Left ventricle myocardium inferior (tissue), 1 donor: ENCODE measurements at regions not wholly inside any gene's neighbourhood (a gene's known extent, or its start where the extent isn't known, plus 50 kb on each side); places are given as distances from the start of the nearest gene placed in this dataset.

ENCODE experiments used
- DNase-seq: peaks from one replicate; pipeline ENCODE4 v3.0.0-alpha.2; 2020
- H3K27ac ChIP-seq: fragments of 200-600 bp; replicated peaks from 2 replicates; pipeline ENCODE4 v1.8.0; 2021
- H3K27me3 ChIP-seq: fragments of 200-600 bp; 2 replicates; pipeline ENCODE4 v1.8.0; 2021; ENCODE audit warnings: low read depth
- H3K36me3 ChIP-seq: fragments of 200-600 bp; 2 replicates; pipeline ENCODE4 v1.8.0; 2021
- H3K4me1 ChIP-seq: fragments of 200-600 bp; 2 replicates; pipeline ENCODE4 v1.8.0; 2021
- H3K4me3 ChIP-seq: fragments of 200-600 bp; 2 replicates; pipeline ENCODE4 v1.8.0; 2021; ENCODE audit warnings: mild to moderate bottlenecking, moderate library complexity
- H3K9me3 ChIP-seq: fragments of 200-600 bp; replicated peaks from 2 replicates; pipeline ENCODE4 v1.8.0; 2021
- intact Hi-C: fragments of 100-400 bp; cut with micrococcal nuclease; formaldehyde crosslinking; loops from one replicate; pipeline ENCODE4 v1.11.0; 2022
- TF ChIP-seq, protein P1 (sequence below): fragments of 200-600 bp; IDR thresholded peaks from 2 replicates; pipeline ENCODE4 v1.8.0; 2021; ENCODE audit warnings: antibody characterized with exemption, mild to moderate bottlenecking, borderline replicate concordance
- donor health status: DM: no; HTN: yes; CAD: no; lungs with severe emphysema.

DNA sequence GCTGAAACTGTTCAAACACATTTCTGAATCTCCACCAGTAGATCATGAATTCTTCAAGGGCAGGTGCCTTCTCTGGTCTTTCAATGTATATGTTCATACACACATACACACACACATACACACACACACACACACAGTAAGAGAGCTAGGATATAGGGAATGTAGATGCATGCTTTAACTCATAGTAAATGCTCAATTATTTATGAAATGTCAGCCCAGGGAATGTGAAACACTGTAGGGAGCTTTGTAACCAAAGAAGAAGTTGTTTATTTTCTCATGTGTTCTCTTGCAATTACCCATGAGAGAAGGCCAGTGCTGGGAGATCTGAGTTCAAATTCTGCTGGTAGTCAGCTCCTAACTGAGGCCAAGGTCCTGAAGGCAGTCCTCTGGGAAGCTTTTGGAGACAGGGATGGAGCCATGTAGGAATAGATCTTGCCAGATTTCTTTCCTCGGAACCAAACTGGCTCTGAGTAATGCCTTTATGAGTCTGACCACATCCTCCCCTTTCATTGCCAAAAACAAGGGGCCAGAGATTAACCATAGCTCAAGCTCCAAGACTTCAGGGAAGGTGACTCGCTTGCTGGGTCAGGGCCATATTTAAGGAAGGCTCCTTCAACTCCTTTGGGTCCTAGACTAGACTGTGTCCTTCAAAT, 487.0 kb upstream of the TNC start:
- H3K27ac ChIP-seq: no peak overlapping the region
- intact Hi-C loops: no loop called here
- no peaks in the 10 kb centered on the region for H3K9me3 ChIP-seq
- H3K4me1 ChIP-seq: no peaks in the 10 kb centered on the region
- DNase-seq: no peak
- no peak overlapping the region for H3K4me3 ChIP-seq
- TF ChIP-seq, protein P1, sequence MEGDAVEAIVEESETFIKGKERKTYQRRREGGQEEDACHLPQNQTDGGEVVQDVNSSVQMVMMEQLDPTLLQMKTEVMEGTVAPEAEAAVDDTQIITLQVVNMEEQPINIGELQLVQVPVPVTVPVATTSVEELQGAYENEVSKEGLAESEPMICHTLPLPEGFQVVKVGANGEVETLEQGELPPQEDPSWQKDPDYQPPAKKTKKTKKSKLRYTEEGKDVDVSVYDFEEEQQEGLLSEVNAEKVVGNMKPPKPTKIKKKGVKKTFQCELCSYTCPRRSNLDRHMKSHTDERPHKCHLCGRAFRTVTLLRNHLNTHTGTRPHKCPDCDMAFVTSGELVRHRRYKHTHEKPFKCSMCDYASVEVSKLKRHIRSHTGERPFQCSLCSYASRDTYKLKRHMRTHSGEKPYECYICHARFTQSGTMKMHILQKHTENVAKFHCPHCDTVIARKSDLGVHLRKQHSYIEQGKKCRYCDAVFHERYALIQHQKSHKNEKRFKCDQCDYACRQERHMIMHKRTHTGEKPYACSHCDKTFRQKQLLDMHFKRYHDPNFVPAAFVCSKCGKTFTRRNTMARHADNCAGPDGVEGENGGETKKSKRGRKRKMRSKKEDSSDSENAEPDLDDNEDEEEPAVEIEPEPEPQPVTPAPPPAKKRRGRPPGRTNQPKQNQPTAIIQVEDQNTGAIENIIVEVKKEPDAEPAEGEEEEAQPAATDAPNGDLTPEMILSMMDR: no peak
- no peaks in the 10 kb centered on the region for H3K36me3 ChIP-seq
- H3K27me3 ChIP-seq: no peaks in the 10 kb centered on the region

DNA sequence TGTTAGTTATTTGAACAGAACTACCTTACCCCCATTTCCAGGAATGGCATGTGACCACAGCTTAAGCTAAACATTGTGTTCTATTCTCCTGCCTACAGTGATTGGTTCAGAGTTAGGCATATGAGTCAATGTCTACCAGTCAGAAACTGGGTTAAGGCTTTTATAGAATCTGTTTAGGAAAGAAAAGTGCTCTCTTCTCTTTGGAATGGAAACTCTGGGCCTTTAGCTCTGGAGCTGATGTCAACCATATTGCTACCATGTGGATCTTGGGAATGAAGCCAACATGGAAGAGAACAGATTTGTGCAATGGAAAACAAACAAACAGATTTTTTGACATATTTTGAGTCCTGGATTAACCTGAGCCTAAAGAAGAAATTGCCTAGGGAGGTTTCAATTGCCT, 488.9 kb upstream of the TNC start:
- intact Hi-C loops: no loop called here
- no peaks in the 10 kb centered on the region for H3K4me1 ChIP-seq
- TF ChIP-seq, protein P1: no peak
- no peaks in the 10 kb centered on the region for H3K27me3 ChIP-seq
- H3K36me3 ChIP-seq: no peaks in the 10 kb centered on the region
- no peaks in the 10 kb centered on the region for H3K9me3 ChIP-seq
- DNase-seq: no peak
- H3K4me3 ChIP-seq: no peak overlapping the region
- H3K27ac ChIP-seq: no peak overlapping the region

DNA sequence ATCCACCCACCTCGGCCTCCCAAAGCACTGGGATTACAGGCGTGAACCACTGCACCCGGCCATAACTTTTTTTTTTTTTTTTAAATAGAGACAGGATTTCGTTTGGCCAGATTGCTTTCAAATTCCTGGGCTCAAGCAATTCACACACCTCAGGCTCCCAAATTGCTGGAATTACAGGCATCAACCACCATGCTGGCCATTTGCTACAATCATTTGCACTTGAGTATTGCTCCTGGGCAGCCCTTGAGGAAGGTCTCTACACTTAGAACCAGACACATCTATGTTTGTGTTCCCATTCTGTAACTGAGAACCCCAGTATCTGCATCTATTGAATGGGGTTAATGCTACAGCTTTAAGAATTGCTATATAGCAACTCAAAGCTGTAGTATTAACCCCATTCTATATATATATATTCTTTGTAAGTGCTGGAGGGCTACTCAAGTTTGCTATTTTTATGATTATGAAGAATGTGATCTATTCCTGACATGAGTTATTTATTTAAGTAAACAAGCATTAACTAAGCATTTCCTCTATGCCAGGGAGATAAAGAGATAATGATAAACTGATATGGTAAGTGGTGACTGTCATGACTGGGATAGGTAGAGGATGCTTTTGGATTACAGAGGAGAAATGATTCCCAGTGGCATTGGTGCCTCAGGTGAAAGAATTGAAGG, 496.5 kb upstream of the TNC start:
- no peak for DNase-seq
- Histone ChIP-seq H3K36me3 (no peaks in the 10 kb centered on the region), H3K27me3 (peaks cover 24% of the 10 kb centered on the region), H3K9me3 (no peaks in the 10 kb centered on the region), H3K27ac (no peak overlapping the region), H3K4me3 (no peak overlapping the region), H3K4me1 (no peaks in the 10 kb centered on the region)
- TF ChIP-seq, protein P1: no peak
- intact Hi-C loops: no loop called here

DNA sequence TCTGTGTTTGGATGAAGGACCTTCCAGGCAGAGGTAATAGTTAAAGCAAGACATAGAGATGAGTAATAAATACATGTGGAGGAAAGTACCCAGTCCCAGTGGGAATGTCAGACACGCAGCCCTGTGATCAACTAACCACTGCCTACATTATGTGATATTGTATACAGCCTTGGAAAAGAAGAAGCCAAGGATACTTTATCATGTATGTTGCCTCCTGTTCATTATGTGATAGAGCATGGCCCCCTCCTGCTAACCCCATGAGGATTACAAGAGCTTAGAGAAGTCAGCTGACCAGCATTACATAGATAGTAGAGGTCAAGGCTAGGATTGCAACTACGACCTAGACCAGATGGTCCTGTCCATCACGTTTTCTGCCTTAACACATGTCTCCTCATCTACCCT, 497.0 kb upstream of the TNC start:
- Histone ChIP-seq H3K4me3 (no peak overlapping the region), H3K27me3 (peaks cover 24% of the 10 kb centered on the region), H3K4me1 (no peaks in the 10 kb centered on the region), H3K27ac (no peak overlapping the region), H3K36me3 (no peaks in the 10 kb centered on the region), H3K9me3 (no peaks in the 10 kb centered on the region)
- intact Hi-C loops: no loop called here
- DNase-seq: no peak
- TF ChIP-seq, protein P1: no peak

DNA sequence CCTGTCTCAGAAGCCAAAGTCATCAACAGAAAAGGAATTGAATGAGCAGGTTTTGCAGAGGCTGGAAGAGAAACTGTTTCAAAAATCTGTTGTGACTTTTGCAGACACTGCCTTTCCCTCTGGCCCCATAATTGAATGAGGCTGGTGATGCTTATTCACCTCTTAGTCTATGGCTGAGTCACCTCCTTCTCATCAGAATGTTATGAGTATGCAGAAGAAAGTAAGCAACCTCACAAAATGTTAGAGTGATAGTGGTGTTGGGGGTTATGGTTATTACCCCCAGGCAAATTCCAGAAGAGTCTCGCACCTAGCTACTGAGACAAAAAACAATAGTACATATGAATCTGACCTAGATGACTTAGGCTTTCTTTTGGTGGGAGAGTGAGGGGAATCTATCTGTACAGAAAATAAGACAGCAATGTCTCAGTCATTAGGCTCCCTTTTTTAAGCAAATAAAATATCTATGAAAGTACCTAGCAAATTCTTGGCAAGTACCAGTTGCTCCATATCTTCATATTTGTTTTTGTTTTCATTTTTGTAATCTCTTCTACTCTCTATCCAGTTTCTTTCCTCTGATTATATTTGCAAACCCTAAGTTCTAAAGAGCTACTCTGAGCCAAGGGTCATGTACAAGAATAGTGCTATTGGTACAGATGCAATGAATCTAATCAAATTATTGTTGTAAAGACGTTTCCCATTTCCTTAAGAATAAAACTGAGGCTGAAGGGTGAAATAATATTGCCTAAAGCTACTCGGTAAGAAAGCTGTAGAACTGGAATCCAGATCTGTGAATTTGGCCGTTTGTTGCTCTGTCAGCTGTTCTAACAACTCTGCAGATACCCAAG, 498.1 kb upstream of the TNC start:
- Histone ChIP-seq H3K36me3 (no peaks in the 10 kb centered on the region), H3K27me3 (peaks cover 24% of the 10 kb centered on the region), H3K4me3 (no peak overlapping the region), H3K27ac (no peak overlapping the region), H3K4me1 (no peaks in the 10 kb centered on the region), H3K9me3 (peaks cover 4% of the 10 kb centered on the region)
- no peak for DNase-seq
- intact Hi-C loops: no loop called here
- TF ChIP-seq, protein P1: no peak
